H1 (cell line): ENCODE measurements at regions not wholly inside any gene's neighbourhood (a gene's known extent, or its start where the extent isn't known, plus 50 kb on each side); places are given as distances from the start of the nearest gene placed in this dataset.

Experiments used
- POU5F1 ChIP-seq: IDR thresholded peaks from 2 replicates; pipeline ENCODE4 v1.6.1; 2011; ENCODE audit warnings: low read depth, mild to moderate bottlenecking, low read length, moderate library complexity
- TF ChIP-seq, protein P1 (sequence below): IDR thresholded peaks from 2 replicates; pipeline ENCODE4 v1.6.1; 2012; ENCODE audit warnings: low read length, inconsistent platforms

- TF ChIP-seq, protein P1, sequence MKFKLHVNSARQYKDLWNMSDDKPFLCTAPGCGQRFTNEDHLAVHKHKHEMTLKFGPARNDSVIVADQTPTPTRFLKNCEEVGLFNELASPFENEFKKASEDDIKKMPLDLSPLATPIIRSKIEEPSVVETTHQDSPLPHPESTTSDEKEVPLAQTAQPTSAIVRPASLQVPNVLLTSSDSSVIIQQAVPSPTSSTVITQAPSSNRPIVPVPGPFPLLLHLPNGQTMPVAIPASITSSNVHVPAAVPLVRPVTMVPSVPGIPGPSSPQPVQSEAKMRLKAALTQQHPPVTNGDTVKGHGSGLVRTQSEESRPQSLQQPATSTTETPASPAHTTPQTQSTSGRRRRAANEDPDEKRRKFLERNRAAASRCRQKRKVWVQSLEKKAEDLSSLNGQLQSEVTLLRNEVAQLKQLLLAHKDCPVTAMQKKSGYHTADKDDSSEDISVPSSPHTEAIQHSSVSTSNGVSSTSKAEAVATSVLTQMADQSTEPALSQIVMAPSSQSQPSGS = no peak
- no peak for TF ChIP-seq POU5F1
These were observed 332.7 kb upstream of the SNX7 start (continued) for GRCh38 chr1:98328855-98329254.
